NCI-H2196 (cell line): ENCODE measurements at regions not wholly inside any gene's neighbourhood (a gene's known extent, or its start where the extent isn't known, plus 50 kb on each side); places are given as distances from the start of the nearest gene placed in this dataset.

Source experiments
- DNase-seq: peaks from one replicate; lab custom pipeline; 2025; ENCODE audit not compliant: unreplicated experiment; lab: John Stamatoyannopoulos, UW

DNA sequence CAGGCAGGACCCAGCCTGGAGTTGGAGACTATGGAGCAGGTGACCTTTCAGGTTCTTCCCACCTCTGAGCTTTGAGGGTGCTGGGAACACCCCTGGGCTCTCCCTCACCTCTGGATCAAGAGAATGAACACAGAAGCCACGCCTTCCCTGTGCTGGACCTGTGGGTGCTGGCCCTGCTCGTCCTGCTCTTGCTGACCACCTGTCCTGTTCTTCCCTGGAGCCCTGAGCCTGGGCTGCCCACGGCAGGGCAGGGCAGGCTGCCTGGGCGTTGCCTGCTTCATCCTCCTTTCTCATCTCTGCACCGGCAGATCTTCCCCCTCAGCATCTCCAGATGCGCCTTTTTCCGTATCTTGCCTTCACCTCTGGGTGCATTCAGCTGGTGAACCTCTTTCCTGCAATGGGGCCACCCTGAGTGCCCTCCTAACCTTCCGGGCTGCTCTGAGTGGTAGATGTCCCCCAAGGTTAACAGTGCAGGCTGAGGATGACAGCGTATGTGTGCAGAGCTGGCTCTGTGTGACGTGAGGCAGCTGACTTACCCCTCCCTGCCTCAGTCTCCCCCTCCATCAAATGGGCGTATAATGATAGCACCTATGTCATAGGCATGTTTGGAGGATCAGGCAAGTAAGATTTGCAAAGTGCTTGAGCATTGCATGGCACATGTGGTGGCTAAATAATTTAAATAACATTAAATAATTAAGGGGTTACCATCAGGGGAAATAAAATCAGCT, 225.8 kb upstream of the CIBAR2 start:
- no peak for DNase-seq

DNA sequence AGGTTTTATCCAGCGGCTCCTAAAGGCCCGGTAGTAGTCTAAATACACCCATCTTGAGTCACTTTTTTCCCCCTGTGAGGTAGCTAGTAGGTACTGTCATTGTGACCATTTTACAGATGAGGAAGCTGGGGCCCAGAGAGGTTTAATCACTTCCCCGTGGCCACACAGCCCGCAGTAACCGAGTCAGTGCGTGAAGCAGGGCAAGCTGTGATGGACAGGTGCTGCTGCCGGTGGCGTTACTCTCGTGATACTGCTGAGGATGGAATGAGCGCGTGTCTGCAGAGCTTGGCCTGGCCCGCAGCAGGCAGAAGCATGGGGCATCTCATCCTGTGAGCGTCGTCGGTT, 226.3 kb upstream of the CIBAR2 start:
- no peak for DNase-seq

DNA sequence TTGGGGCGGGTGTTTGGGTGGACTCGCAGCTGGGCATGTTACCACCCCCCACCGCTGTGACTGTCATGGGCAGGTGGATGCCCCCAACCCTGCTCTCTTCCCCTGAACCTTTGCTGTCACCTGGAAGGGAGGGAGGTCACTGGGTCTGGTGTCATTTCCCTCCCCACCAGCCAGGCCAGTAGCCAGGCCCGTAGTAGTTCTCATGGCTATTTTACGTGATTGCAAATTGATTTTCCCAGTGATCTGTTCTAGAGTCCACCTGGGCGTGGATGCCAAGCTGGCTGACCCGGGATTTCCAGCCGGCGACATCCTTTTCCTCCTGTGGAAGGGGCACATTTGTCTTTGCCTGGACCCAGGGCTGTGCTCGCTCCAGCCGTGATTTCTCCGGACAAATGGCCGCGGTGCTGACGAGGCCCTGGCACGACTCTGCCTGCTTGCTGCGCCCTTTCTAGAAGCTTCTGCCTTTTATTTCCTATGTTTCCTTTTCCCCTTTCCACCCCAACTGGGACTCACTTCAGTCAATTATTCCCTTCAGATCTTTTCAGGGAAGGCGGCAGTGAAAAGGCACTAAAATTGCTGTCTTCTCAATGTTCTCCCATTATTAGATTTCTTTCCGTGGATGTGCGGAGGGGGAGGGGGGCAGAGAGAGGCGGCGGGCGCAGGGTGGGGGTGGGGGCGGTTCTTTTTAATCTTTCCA, 226.9 kb upstream of the CIBAR2 start:
- no peak for DNase-seq

DNA sequence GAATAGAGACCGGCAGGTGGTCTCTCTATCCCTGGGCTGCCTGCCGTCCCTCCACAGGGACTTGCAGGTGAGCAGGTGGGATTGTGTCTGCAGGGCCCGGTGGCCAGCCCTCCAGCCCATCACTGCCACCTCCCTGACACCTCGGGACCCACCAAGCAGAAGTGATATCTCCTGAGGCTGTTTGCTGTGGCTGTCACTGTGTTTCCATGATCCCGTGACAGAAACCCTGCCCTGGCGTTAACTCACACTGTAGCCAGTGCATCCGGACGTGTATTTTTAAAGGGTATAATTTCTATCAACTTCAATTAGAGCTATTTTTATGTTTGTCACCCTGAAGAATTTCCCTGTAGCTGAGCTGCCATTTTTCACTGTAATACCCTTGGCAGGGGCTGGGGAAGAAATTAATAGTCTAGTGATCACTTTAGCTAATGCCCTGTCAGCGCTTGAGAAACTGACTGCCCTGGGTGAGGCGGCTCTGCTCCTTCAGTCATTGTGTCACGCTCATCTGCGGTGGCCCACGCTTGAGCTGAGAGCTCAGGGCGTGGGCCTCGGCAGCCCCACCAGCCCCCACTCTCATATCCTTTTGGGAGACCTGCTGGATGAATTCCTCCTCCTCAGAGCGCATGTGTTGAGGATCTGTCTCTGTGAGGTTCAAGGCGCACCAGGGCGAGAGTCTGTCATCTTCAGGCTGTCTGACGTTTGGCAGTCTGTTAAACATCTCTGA, 229.9 kb upstream of the CIBAR2 start:
- no peak for DNase-seq

DNA sequence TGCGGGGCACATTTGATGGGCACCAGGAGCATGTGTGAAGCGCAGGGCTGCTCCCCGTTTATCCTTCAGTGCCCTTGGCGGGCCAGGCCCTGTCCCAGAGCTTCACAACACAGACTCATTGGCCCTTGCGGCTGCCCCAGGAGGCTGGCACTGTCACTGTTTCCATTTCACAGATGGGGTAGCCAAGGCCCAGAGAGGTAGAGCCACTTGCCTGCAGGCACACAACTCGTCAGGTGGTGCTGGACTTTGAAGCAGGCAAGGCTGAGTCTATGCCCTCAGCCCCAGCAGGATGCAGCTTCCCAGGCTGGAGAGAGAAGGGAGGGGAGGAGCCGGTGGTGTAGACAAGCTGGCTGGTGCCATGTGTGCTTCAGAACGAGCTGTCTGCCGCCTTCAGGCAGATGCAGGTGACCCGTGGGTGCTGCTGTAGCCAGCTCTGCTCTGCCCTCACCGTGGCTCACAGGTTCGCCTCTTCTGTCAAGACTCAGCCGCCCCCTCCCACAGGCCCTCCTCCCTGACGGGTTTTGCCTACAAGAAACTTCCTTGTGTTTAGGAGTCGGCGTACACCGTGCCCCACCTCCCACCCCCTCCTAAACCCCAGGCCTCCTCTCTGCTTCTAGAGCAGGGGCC, 232.3 kb upstream of the CIBAR2 start:
- DNase-seq, result no peak

DNA sequence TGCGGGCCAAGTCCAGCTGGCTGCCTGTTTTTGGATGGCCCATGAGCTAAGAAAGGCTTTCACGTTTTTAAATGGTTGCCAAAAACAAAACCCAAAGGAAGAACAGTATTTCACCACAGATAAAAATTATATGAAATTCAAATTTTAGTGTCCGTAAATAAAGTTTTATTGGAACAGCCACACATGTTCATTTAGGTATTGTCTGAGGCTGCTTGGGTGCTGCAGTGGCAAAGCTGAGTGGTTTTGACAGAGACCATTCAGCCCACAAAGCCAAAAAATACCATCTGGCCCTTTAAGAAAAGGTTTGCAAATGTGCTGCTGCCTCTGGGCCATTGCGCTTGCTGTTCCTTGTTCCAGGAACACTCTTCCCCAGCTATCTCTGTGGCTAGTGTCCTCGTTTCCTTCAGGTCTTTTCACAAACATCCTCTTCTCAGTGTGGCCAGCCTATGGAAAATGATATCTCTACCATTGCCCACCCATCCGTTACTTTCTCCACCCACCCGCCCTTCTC, 232.9 kb upstream of the CIBAR2 start:
- DNase-seq, result no peak

DNA sequence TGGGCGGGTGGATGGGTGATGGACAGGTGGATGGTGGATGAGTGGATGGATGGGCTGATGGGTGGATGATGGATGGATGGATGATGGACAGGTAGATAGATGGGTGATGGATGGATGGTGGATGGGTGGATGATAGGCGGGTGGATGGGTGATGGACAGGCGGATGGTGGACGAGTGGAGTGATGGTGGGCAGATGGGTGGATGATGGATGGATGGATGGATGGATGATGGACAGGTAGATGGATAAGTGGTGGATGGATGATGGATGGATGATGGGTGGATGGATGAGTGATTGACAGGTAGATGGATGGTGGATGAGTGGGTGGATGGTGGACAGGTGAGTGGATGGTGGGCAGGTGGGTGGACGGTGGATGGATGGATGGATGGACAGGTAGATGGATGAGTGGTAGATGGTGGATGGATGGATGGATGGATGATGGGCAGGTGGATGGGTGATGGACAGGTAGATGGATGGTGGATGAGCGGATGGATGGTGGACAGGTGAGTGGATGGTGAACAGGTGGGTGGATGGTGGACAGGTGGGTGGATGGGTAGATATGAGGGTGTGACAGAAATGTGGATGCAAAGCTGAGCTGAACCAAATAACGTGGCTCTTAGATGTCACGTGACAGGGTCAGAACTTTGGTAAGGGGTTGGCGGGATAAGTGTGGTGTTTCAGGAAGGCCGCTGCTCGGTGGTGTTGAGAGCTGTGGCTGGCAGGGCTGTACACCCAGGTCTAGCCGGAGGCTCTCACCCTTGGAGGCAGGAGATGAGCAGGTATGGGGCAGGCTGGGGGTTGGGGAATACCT, 234.3 kb upstream of the CIBAR2 start:
- no peak for DNase-seq

DNA sequence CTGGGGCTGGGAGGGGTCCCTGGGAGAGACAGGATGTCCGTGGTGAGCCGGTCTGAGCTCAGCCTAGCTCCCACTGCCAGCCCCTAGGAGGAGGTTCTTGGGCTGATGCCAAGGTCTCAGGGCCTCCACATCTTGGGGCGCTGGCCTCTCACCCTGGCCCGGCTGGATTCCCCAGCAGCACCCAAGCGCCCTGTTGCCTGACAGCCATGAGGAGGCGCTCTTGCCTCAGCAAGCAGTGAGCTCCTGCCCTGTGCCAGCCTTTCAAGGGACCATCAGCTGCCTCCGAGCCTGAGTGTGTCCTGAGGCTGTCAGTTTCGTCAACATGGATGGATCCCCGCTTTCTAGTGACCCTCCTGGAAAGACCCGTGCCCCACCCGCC, 234.9 kb upstream of the CIBAR2 start:
- peak; percentile 10 for DNase-seq

DNA sequence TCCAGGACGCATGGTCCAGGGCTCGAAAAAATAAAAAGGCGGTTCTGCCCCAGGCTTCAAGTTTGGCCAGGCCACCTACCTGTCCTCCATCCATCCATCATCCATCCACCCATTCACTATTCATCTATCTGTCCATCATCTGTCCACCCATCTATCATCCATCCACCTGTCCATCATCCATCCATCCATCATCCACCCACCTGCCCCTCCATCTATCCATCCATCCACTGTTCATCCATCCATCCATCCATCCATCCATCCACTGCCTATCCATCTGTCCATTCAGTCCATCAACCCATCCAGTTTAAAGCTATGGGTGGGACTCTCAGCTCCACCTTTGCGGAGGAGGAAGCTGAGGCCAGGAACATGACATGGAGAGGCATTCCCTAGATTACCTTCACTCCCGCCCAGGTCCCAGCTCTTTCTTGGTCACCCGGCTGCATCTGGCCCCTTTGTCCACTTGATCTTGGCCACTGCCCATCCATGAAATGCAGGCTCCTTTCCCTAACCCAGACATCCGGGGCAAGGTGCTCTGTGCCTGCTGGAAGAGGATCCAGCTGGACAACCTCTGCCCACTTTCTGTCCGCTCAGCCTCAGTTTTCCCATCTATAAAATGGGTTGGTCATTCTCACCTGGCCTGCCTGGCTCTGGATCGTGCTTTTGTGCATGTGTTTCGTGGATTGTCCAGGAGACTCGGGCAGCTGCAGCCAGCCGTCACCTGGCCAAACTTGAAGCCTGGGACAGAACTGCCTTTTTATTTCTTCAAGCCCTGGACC, 236.0 kb upstream of the CIBAR2 start:
- DNase-seq, result no peak

DNA sequence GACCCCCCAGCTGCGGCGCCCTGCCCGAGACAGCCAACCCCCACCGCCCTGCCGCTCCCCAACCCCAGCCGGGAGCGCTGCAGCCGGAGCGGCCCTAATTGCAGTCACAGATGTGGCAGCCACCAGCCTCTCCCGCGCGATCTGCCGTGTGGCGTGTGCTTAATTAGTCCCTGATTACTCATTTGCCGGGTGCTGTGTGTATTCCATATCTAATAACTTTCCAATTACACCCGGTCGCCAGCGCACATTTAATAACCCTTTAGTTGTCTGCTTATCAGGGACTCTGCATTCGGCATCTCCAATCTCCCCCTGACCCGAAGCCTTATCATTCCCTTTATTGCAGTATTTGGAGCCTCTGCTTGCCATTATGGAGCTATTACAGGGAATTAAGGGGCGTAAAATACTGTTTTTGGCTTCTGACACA, 236.7 kb upstream of the CIBAR2 start:
- no peak for DNase-seq

DNA sequence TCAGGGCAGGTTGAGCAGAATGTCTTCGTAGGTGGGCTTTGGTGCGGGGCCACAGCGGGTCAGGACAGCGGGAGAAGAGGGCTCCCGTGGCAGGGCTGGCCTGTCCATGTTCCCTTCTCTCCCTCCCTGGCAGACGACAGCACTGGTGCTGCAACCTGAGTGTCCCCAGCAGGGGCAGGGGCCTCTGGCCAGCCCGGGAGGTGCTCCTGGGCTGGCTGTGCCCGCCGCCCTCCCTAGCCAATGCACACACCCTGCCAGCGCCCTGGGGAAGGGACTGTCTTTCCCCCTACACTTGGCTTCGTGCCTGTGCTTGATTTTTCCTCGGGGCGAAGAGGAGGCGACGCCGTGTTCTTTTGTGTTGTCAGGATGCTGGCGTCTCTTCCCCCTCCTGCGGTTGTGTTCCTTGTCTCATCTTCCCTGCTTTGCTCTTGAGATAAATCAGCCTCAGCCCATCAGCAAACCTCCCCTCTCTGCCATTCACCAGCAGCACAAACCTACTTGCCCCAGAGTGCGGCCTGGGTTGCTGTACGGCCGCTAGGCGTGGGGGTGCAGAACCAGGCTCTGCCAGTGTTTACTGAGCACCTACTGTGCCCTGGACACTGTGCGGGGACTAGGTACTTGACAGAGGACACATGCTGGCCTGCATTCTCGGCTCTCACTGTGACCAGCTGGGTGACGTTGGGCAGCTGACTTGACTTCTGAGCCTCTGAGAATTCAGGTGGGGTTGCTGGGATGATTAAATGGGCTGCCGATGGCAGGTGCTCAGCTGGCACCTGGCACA, 237.3 kb upstream of the CIBAR2 start:
- DNase-seq, result peak; percentile 22

DNA sequence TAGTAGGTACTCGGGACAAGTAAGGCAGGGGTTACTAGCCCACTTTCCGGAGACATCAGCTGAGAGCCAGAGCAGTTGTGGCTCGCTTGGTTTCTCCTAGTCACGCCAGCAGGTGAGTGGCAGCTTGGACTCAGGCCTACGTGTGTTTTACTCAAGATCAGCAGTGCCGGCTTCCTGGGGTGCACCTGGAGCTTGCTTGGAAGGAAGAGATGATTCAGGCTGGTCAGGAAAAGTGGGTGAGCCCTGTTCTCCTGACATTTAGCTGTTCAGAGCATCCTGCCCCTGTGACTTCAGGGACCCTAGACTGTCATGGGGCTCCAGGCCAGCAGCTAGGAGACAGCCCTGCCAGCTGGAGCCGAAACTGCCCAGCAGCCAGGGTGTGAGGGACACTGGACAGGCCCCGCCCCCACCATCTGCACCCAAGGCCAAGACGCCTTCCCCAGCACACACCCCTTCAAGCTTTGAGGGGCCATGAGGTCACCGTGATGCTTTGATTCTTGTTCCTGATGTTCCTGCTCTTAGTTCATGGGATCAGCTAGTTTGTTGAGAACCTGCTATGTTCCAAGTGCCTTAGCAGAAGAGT, 238.0 kb upstream of the CIBAR2 start:
- no peak for DNase-seq

DNA sequence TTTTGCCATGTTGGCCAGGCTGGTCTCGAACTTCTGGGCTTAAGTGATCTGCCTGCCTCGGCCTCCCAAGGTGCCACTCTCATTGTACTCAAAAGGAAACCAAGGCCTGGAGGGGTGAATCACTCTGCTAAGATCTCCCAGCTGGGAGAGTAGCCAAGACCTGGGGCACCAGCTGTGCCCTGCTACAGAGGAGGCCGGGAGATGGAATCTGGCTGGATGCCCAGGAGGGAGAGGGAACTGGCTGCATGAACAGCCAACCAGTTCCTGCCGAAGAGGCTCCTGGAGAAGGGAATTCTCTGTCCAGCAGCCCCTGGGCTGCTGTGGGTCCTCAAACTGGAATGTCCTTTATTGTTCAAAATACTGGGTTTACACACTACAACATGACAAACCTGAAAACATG, 238.7 kb upstream of the CIBAR2 start:
- peak; percentile 83 for DNase-seq

DNA sequence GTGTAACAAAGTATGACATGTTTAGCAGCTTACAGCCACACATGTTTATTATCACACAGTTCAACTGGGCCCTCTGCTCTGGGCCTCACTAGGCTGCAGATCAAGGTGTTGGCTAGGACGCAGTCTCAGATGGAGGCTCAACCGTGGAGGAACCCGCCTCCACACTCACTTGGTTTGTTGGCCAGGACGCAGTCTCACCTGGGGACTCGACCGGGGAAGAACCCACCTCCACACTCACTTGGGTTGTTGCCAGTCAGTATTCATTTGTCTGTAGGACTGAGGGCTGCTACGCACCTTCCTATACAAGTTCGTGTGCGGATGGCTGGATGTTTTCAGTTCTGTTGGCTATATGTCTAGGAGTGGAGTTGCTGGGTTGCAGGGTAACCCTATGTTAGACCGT, 240.7 kb upstream of the CIBAR2 start:
- no peak for DNase-seq

DNA sequence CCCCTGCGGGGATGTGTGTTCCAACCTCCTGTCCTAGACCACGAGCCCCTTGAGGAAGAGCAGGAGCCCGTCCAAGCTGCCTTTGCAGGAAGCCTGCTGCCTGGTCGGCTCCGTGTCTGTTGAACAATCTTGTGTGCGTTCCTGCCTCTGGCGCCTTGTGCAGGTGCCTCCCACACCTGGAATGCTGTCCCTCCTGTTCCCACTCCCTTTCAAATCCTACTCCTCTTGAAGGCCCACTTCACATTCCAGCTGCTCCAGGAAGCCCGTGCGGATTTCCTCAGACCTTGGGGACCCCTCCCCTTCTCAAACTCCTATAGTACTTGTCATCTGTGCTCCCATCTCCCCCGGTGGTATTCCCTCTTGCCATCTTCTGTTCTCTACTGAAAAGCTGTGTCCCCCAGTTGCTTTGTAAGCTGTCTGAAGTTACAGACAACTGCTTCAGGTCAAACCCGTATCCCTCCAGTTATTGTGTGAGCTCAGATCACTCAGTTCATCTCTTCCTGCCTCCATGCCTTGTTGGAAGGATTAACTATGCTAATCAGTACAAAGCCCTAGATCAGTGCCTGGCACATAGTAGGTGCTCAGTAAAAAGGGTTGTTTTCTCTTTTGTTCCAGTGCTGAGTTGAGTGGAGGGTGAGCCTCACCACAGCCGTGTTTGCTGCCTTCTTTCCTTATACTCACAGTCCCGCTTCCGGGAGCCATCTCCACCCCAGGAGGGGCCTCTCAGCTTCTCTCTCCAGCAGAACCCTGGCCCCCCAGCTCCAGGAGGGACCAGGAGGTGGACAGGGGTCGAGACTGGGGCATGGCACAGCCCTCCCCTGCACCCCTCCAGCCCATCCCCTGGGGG, 241.8 kb upstream of the CIBAR2 start:
- no peak for DNase-seq

DNA sequence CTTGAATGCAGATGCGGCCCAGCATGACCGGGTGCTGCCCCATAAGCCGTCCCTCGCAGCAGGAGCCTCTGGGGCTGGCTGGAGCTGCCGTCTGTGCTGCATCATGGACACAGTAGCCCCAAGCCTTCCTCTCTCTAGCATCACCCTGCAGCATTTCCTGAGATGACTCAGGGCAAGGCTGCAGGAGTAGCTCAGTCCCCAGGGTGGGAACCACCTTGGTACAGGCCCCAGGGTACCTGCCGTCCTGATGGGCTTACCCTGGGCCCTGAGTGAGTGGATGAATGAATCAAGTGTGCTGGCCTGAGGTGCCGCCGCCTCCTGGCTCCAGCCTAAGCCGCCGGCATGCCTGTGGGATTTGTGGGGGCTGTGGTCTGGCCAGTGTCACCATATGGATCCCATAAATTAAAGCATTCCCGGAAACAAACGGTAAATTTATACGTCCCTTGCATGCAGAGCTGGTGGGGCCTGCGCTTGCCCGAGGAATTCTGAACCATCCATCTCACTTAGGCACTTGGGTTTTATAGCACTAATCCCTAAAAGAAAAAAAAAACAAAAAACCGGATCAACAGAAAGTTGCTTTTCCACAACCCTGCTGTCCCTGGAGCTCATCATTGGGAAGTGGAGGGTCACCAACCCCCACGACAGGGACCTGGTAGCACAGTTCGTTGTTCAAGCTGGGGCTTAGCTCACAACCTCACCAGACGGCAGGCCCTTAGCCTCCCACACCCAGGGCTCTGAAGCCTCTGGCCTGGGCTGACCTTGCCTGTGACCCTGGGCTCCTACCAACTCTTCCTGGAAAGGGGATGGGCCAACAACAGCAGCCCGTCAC, 242.6 kb upstream of the CIBAR2 start:
- no peak for DNase-seq

DNA sequence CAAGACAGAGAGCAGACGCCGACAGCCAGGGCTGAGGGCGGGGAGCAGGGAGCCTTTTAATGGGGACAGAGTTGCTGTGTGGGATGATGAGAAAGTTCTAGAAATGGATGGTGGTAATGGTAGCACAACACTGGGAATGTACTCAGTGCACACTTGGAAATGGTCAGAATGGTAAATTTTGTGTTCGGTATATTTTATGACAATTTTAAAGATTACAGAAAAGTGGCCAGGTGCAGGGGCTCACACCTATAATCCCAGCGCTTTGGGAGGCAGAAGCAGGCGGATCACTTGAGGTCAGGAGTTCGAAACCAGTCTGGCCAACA, 243.2 kb upstream of the CIBAR2 start:
- DNase-seq, result no peak
